Mesenchymal stem cell (in vitro differentiated cells and primary cell): ENCODE measurements at regions not wholly inside any gene's neighbourhood (a gene's known extent, or its start where the extent isn't known, plus 50 kb on each side); places are given as distances from the start of the nearest gene placed in this dataset.

Source experiments
- DNase-seq: peaks from one replicate; pipeline ENCODE4 v3.0.0-alpha.2; 2013
- H2AFZ ChIP-seq: one replicate; pipeline ENCODE4 v1.6.1; 2013; ENCODE audit warnings: low read depth, mild to moderate bottlenecking, control low read depth, inconsistent platforms, low read length, moderate library complexity
- H2AK5ac ChIP-seq: 2 replicates; pipeline ENCODE4 v1.6.1; 2013; ENCODE audit warnings: low read length, moderate library complexity, mild to moderate bottlenecking, inconsistent platforms; ENCODE audit not compliant: severe bottlenecking
- H2BK120ac ChIP-seq: one replicate; pipeline ENCODE4 v1.6.1; 2013; ENCODE audit warnings: low read depth, mild to moderate bottlenecking, inconsistent platforms, low read length, moderate library complexity
- H2BK12ac ChIP-seq, 2 experiments: one replicate each; pipeline ENCODE4 v1.6.1; 2013; ENCODE audit warnings: inconsistent platforms in 2 of 2, low read length in 2 of 2, mild to moderate bottlenecking in 2 of 2, moderate library complexity in 2 of 2, control low read depth in 1 of 2
- H2BK15ac ChIP-seq: one replicate; pipeline ENCODE4 v1.6.1; 2013; ENCODE audit warnings: mild to moderate bottlenecking, low read depth, inconsistent platforms; ENCODE audit not compliant: poor library complexity, severe bottlenecking
- H2BK5ac ChIP-seq: 2 replicates; pipeline ENCODE4 v1.6.1; 2013; ENCODE audit warnings: low read depth, mild to moderate bottlenecking, low read length, control low read depth, inconsistent platforms; ENCODE audit not compliant: poor library complexity, severe bottlenecking
- H3K14ac ChIP-seq, 2 experiments: one replicate each; pipeline ENCODE4 v1.6.1; 2013; ENCODE audit warnings: inconsistent platforms in 2 of 2, low read length in 2 of 2, control low read depth in 1 of 2, mild to moderate bottlenecking in 1 of 2, moderate library complexity in 1 of 2
- H3K18ac ChIP-seq, 2 experiments: one replicate each; pipeline ENCODE4 v1.6.1; 2013; ENCODE audit warnings: inconsistent platforms in 2 of 2, low read length in 2 of 2, control low read depth in 1 of 2, low read depth in 1 of 2, mild to moderate bottlenecking in 1 of 2
- H3K23ac ChIP-seq, 2 experiments: one replicate each; pipeline ENCODE4 v1.6.1; 2013; ENCODE audit warnings: inconsistent platforms in 2 of 2, low read length in 2 of 2, mild to moderate bottlenecking in 2 of 2, moderate library complexity in 2 of 2, control low read depth in 1 of 2
- H3K27ac ChIP-seq: 2 replicates; pipeline ENCODE4 v1.5.1; 2013; ENCODE audit warnings: mild to moderate bottlenecking, moderate library complexity, low read length, control low read depth, inconsistent platforms; ENCODE audit not compliant: poor library complexity, severe bottlenecking
- H3K27me3 ChIP-seq, 2 experiments: 2 replicates each; pipeline versions ENCODE4 v1.6.1 to v1.7.0; 2013; ENCODE audit warnings: low read length in 2 of 2, mild to moderate bottlenecking in 2 of 2, moderate library complexity in 2 of 2, control low read depth in 1 of 2, inconsistent platforms in 1 of 2; ENCODE audit not compliant: control insufficient read depth in 1 of 2, insufficient read depth in 1 of 2
- H3K36me3 ChIP-seq, 2 experiments: 2 replicates each; pipeline versions ENCODE4 v1.6.1 to v1.7.0; 2013; ENCODE audit warnings: low read length in 2 of 2, control low read depth in 1 of 2, inconsistent platforms in 1 of 2, low read depth in 1 of 2, mild to moderate bottlenecking in 1 of 2; ENCODE audit not compliant: insufficient read depth in 2 of 2, control insufficient read depth in 1 of 2
- H3K4ac ChIP-seq, 2 experiments: one replicate each; pipeline ENCODE4 v1.6.1; 2013; ENCODE audit warnings: inconsistent platforms in 2 of 2, low read length in 2 of 2, mild to moderate bottlenecking in 2 of 2, moderate library complexity in 2 of 2, control low read depth in 1 of 2, low read depth in 1 of 2
- H3K4me1 ChIP-seq: 2 replicates; pipeline ENCODE4 v1.6.1; 2013; ENCODE audit warnings: low read depth, low read length, control low read depth; ENCODE audit not compliant: control insufficient read depth, insufficient read depth
- H3K4me2 ChIP-seq: 2 replicates; pipeline ENCODE4 v1.6.1; 2013; ENCODE audit warnings: low read length, mild to moderate bottlenecking, inconsistent platforms; ENCODE audit not compliant: poor library complexity, severe bottlenecking
- H3K4me3 ChIP-seq, 2 experiments: 2 replicates each; pipeline versions ENCODE4 v1.5.1 to v1.7.0; 2013; ENCODE audit warnings: low read length in 2 of 2, mild to moderate bottlenecking in 2 of 2, control low read depth in 1 of 2, low read depth in 1 of 2; ENCODE audit not compliant: insufficient read depth in 1 of 2
- H3K79me1 ChIP-seq: replicated peaks from 2 replicates; pipeline ENCODE4 v1.6.1; 2013; ENCODE audit warnings: mild to moderate bottlenecking, control low read depth, low read length, inconsistent platforms; ENCODE audit not compliant: poor library complexity, severe bottlenecking
- H3K9ac ChIP-seq: 2 replicates; pipeline ENCODE4 v1.7.0; 2013; ENCODE audit warnings: mild to moderate bottlenecking, low read length, moderate library complexity
- H3K9me3 ChIP-seq: 2 replicates; pipeline ENCODE4 v1.7.0; 2013; ENCODE audit warnings: mild to moderate bottlenecking, low read length; ENCODE audit not compliant: control insufficient read depth
- H4K8ac ChIP-seq: one replicate; pipeline ENCODE4 v1.6.1; 2013; ENCODE audit warnings: inconsistent platforms, mild to moderate bottlenecking, low read length, moderate library complexity
- H4K91ac ChIP-seq: one replicate; pipeline ENCODE4 v1.6.1; 2013; ENCODE audit warnings: mild to moderate bottlenecking, low read length, inconsistent platforms
- WGBS: methylation state at CpG from one replicate; pipeline ENCODE4 v1.1.7; 2013; ENCODE audit warnings: mixed read lengths; 5-methylcytosine and 5-hydroxymethylcytosine counted together

GRCh38 chr4:11518754-11519153 is 90.1 kb upstream of the HS3ST1 start:
- no peak overlapping the region for H2BK120ac ChIP-seq
- H2AK5ac ChIP-seq: no peak overlapping the region
- DNase-seq: no peak
- no peaks in the 10 kb centered on the region for H3K4me1 ChIP-seq
- 85% methylated on average over 1 of the region's 1 CpG for WGBS
- no peaks in the 10 kb centered on the region for H3K27me3 ChIP-seq
- H2BK5ac ChIP-seq: no peak overlapping the region
- H3K4ac ChIP-seq: no peak overlapping the region
- H2AFZ ChIP-seq: no peak overlapping the region
- H4K91ac ChIP-seq: no peak overlapping the region
- H3K79me1 ChIP-seq: no peaks in the 10 kb centered on the region
- no peak overlapping the region for H2BK15ac ChIP-seq
- no peak overlapping the region for H2BK12ac ChIP-seq
- H3K14ac ChIP-seq: no peak overlapping the region
- H3K4me3 ChIP-seq: no peak overlapping the region
- no peak overlapping the region for H3K4me2 ChIP-seq
- H3K9ac ChIP-seq: no peak overlapping the region
- no peaks in the 10 kb centered on the region for H3K9me3 ChIP-seq
- no peak overlapping the region for H3K23ac ChIP-seq
- no peaks in the 10 kb centered on the region for H3K36me3 ChIP-seq
- no peak overlapping the region for H4K8ac ChIP-seq
- no peak overlapping the region for H3K27ac ChIP-seq
- no peak overlapping the region for H3K18ac ChIP-seq

GRCh38 chr4:11514779-11515419 is 86.2 kb upstream of the HS3ST1 start:
- H2BK15ac ChIP-seq: no peak overlapping the region
- H3K9ac ChIP-seq: no peak overlapping the region
- H3K4me2 ChIP-seq: no peak overlapping the region
- no peak overlapping the region for H2AK5ac ChIP-seq
- no peaks in the 10 kb centered on the region for H3K79me1 ChIP-seq
- H2BK120ac ChIP-seq: no peak overlapping the region
- no peak overlapping the region for H3K23ac ChIP-seq
- WGBS: 11% methylated on average over 9 of the region's 11 CpGs
- H3K27me3 ChIP-seq: no peaks in the 10 kb centered on the region
- H3K18ac ChIP-seq: no peak overlapping the region
- no peak overlapping the region for H4K8ac ChIP-seq
- no peak overlapping the region for H3K4ac ChIP-seq
- H3K4me3 ChIP-seq: no peak overlapping the region
- H3K9me3 ChIP-seq: no peaks in the 10 kb centered on the region
- DNase-seq: peak; percentile 61
- H3K4me1 ChIP-seq: no peaks in the 10 kb centered on the region
- H2BK12ac ChIP-seq: no peak overlapping the region
- no peaks in the 10 kb centered on the region for H3K36me3 ChIP-seq
- H4K91ac ChIP-seq: no peak overlapping the region
- H3K27ac ChIP-seq: no peak overlapping the region
- no peak overlapping the region for H2BK5ac ChIP-seq
- H2AFZ ChIP-seq: no peak overlapping the region
- H3K14ac ChIP-seq: no peak overlapping the region

- peak; percentile 53 for DNase-seq
- Histone ChIP-seq H2BK15ac (no peak overlapping the region), H4K91ac (no peak overlapping the region), H3K4me1 (no peaks in the 10 kb centered on the region), H2AK5ac (no peak overlapping the region), H3K79me1 (no peaks in the 10 kb centered on the region), H3K9ac (no peak overlapping the region), H3K9me3 (no peaks in the 10 kb centered on the region), H3K4me3 (no peak overlapping the region), H3K23ac (no peak overlapping the region), H3K36me3 (no peaks in the 10 kb centered on the region), H2BK5ac (no peak overlapping the region), H2AFZ (no peak overlapping the region), H3K4ac (no peak overlapping the region), H2BK120ac (no peak overlapping the region), H2BK12ac (no peak overlapping the region), H3K18ac (no peak overlapping the region), H3K14ac (no peak overlapping the region), H3K27me3 (no peaks in the 10 kb centered on the region), H3K27ac (no peak overlapping the region), H3K4me2 (no peak overlapping the region), H4K8ac (no peak overlapping the region)
- 31% methylated on average over 2 of the region's 3 CpGs for WGBS
These were observed 85.3 kb upstream of the HS3ST1 start for GRCh38 chr4:11514003-11514402.

GRCh38 chr4:11512871-11513270 is 84.2 kb upstream of the HS3ST1 start:
- Histone ChIP-seq H3K9ac (no peak overlapping the region), H3K23ac (no peak overlapping the region), H2BK15ac (no peak overlapping the region), H3K36me3 (no peaks in the 10 kb centered on the region), H2AK5ac (no peak overlapping the region), H3K27ac (no peak overlapping the region), H4K8ac (no peak overlapping the region), H3K79me1 (no peaks in the 10 kb centered on the region), H2BK12ac (no peak overlapping the region), H3K9me3 (no peaks in the 10 kb centered on the region), H3K4me3 (no peak overlapping the region), H2BK5ac (no peak overlapping the region), H3K4me1 (no peaks in the 10 kb centered on the region), H3K4me2 (no peak overlapping the region), H3K4ac (no peak overlapping the region), H4K91ac (no peak overlapping the region), H2AFZ (no peak overlapping the region), H2BK120ac (no peak overlapping the region), H3K27me3 (no peaks in the 10 kb centered on the region), H3K18ac (no peak overlapping the region), H3K14ac (no peak overlapping the region)
- no CpG with 5 or more reads among the region's 1 CpG for WGBS
- no peak for DNase-seq
